GM23338 (cell line): ENCODE measurements at regions not wholly inside any gene's neighbourhood (a gene's known extent, or its start where the extent isn't known, plus 50 kb on each side); places are given as distances from the start of the nearest gene placed in this dataset.

Experiments
- ATAC-seq: fragments of 200-7000 bp; cut with Tn5 transposase; 3 replicates; pipeline ENCODE4 v1.9.1; 2020
- DNase-seq: peaks from one replicate; pipeline ENCODE4 v3.0.0-alpha.2; 2015; ENCODE audit warnings: low spot score
- H2AFZ ChIP-seq: fragments of 200-600 bp; sonication (generic); 2 replicates; pipeline ENCODE4 v1.8.0; 2016; ENCODE audit warnings: antibody characterized with exemption, mild to moderate bottlenecking, moderate library complexity
- H3F3A ChIP-seq: fragments of 200-600 bp; sonication (generic); replicated peaks from 2 replicates; pipeline ENCODE4 v1.8.0; 2017; ENCODE audit warnings: antibody characterized with exemption, mixed run types, low read depth
- H3K27ac ChIP-seq: fragments of 200-600 bp; sonication (generic); 2 replicates; pipeline ENCODE4 v1.6.1; 2016; ENCODE audit warnings: low read depth
- H3K27me3 ChIP-seq: fragments of 200-600 bp; sonication (generic); 2 replicates; pipeline ENCODE4 v1.8.0; 2016; ENCODE audit warnings: mild to moderate bottlenecking, mixed run types, moderate library complexity; ENCODE audit not compliant: insufficient read depth
- H3K36me3 ChIP-seq: fragments of 200-600 bp; sonication (generic); 2 replicates; pipeline ENCODE4 v1.8.0; 2016; ENCODE audit warnings: mild to moderate bottlenecking; ENCODE audit not compliant: insufficient read depth
- H3K4me1 ChIP-seq: fragments of 200-600 bp; sonication (generic); 2 replicates; pipeline ENCODE4 v1.8.0; 2016; ENCODE audit warnings: mild to moderate bottlenecking, moderate library complexity; ENCODE audit not compliant: insufficient read depth
- H3K4me2 ChIP-seq: fragments of 200-600 bp; sonication (generic); 2 replicates; pipeline ENCODE4 v1.7.1; 2017; ENCODE audit warnings: mixed run types
- H3K4me3 ChIP-seq: fragments of 200-600 bp; sonication (generic); 2 replicates; pipeline ENCODE4 v1.6.1; 2016; ENCODE audit warnings: mixed run types
- H3K79me2 ChIP-seq: fragments of 200-600 bp; sonication (generic); replicated peaks from 2 replicates; pipeline ENCODE4 v1.8.0; 2017; ENCODE audit warnings: mild to moderate bottlenecking; ENCODE audit not compliant: insufficient read depth
- H3K9me2 ChIP-seq: fragments of 200-600 bp; sonication (generic); 2 replicates; pipeline ENCODE4 v1.8.0; 2017; ENCODE audit not compliant: insufficient read depth
- H4K20me1 ChIP-seq: fragments of 200-600 bp; sonication (generic); replicated peaks from 2 replicates; pipeline ENCODE4 v1.8.0; 2017; ENCODE audit warnings: mild to moderate bottlenecking; ENCODE audit not compliant: insufficient read depth
- H3K27ac Mint-ChIP-seq: 2 replicates; pipeline ENCODE4 v1.8.0; 2020; ENCODE audit warnings: inconsistent platforms, mild to moderate bottlenecking, moderate library complexity, mixed read lengths
- H3K27me3 Mint-ChIP-seq: 3 replicates; pipeline ENCODE4 v1.8.0; 2022; ENCODE audit warnings: low read depth, mild to moderate bottlenecking, moderate library complexity, mixed read lengths, inconsistent platforms; ENCODE audit not compliant: insufficient read depth, poor library complexity
- H3K36me3 Mint-ChIP-seq: 3 replicates; pipeline ENCODE4 v1.8.0; 2021; ENCODE audit warnings: low read depth, mild to moderate bottlenecking, inconsistent platforms, moderate library complexity, mixed read lengths
- H3K4me1 Mint-ChIP-seq: 3 replicates; pipeline ENCODE4 v1.8.0; 2020; ENCODE audit warnings: mild to moderate bottlenecking, inconsistent platforms, mixed read lengths
- H3K4me3 Mint-ChIP-seq: 3 replicates; pipeline ENCODE4 v1.8.0; 2021; ENCODE audit warnings: moderate library complexity, mild to moderate bottlenecking, inconsistent platforms, mixed read lengths
- H3K9me3 Mint-ChIP-seq: 3 replicates; pipeline ENCODE4 v1.8.0; 2020; ENCODE audit warnings: moderate library complexity, mild to moderate bottlenecking, inconsistent platforms, mixed read lengths
- EZH2 ChIP-seq: fragments of 200-600 bp; sonication (generic); IDR thresholded peaks from one replicate; pipeline ENCODE4 v1.8.0; 2017; ENCODE audit warnings: antibody characterized with exemption, mild to moderate bottlenecking, low read depth; ENCODE audit not compliant: unreplicated experiment
- NANOG ChIP-seq: IDR thresholded peaks from 2 replicates; pipeline ENCODE4 v1.6.1; 2016; ENCODE audit warnings: antibody characterized with exemption, borderline replicate concordance
- POLR2AphosphoS5 ChIP-seq: IDR thresholded peaks from 2 replicates; pipeline ENCODE4 v1.6.1; 2016; ENCODE audit warnings: antibody characterized with exemption, low read depth
- ZNF114 ChIP-seq: fragments of 250-450 bp; sonication (Bioruptor Pico); IDR thresholded peaks from 2 replicates; pipeline ENCODE4 v1.5.0; 2020; ENCODE audit warnings: mild to moderate bottlenecking, moderate library complexity
- ZNF331 ChIP-seq: fragments of 250-450 bp; sonication (Bioruptor Pico); IDR thresholded peaks from 2 replicates; pipeline ENCODE4 v1.5.0; 2020; ENCODE audit warnings: low read depth, mild to moderate bottlenecking, moderate library complexity
- ZNF462 ChIP-seq: fragments of 250-450 bp; sonication (Bioruptor Pico); IDR thresholded peaks from 2 replicates; pipeline ENCODE4 v1.5.0; 2020; ENCODE audit warnings: mild to moderate bottlenecking, moderate library complexity
- TF ChIP-seq, protein P1 (sequence below), 2 experiments: fragments of 200-600 bp in 1 of 2; sonication (generic) in 1 of 2; conservative IDR thresholded peaks; 2 replicates each; pipeline versions ENCODE4 v1.5.1 to v1.6.1; 2016 to 2017; ENCODE audit warnings: antibody characterized with exemption in 2 of 2, low read depth in 2 of 2, mild to moderate bottlenecking in 2 of 2, moderate library complexity in 1 of 2

DNA sequence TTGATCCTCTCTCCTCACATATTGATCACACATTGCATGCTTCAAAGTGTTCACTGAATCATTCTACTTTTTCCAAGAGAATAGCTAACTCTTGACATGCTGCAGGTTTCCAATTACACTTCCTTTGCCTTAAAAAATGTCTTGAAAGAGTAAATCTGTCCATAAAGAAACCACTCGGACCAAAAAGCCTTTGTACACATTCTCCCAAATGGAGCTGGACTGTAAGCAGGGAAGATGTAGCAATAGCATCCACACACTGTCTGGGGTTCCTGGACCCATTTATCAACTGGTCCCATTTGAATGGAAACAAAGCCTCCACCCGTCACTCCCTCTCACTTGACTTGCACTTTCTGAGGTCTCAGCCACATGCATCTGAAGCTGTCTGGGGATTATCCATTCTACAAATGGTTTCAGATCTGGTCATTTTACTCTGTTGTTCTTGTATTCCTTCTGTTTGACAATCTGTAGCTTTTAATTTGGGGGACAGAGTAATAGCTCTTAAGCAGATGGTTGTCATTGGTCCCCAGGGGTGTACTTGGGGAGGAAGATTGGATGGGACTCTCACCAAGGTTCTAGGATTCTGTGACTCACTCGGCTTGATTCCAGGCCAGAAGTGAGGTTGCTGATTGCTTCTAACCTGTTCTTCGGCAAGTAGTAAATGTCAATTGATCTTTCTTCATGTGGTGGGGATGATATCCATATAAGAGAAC, 203.5 kb downstream of the HIBADH start (continued):
- TF ChIP-seq ZNF331 (CRISPR knock-in tag) (no peak), ZNF462 (CRISPR knock-in tag) (no peak), ZNF114 (CRISPR knock-in tag) (no peak), NANOG (no peak)

GRCh38 chr7:27459731-27460053, 203.0 kb downstream of the HIBADH start:
- no peak overlapping the region for H3K4me2 ChIP-seq
- no peaks in the 10 kb centered on the region for H3K27me3 ChIP-seq
- H3K36me3 ChIP-seq, result no peaks in the 10 kb centered on the region
- H3K27me3 Mint-ChIP-seq, result peaks cover 3% of the 10 kb centered on the region
- H3K79me2 ChIP-seq, result no peaks in the 10 kb centered on the region
- H4K20me1 ChIP-seq, result no peaks in the 10 kb centered on the region
- no peak overlapping the region for H2AFZ ChIP-seq
- H3F3A ChIP-seq, result no peaks in the 10 kb centered on the region
- no peak for DNase-seq
- H3K36me3 Mint-ChIP-seq, result no peaks in the 10 kb centered on the region
- H3K9me2 ChIP-seq, result no peaks in the 10 kb centered on the region
- no peak for ATAC-seq
- H3K27ac ChIP-seq, result no peak overlapping the region
- no peak overlapping the region for H3K27ac Mint-ChIP-seq
- H3K4me1 Mint-ChIP-seq, result no peaks in the 10 kb centered on the region; the same call in 2 of the 3 replicates
- H3K4me1 ChIP-seq, result no peaks in the 10 kb centered on the region
- H3K9me3 Mint-ChIP-seq, result no peaks in the 10 kb centered on the region
- H3K4me3 ChIP-seq, result no peak overlapping the region
- H3K4me3 Mint-ChIP-seq, result no peak overlapping the region
- TF ChIP-seq ZNF331 (CRISPR knock-in tag) (no peak), EZH2 (no peak), ZNF462 (CRISPR knock-in tag) (no peak), NANOG (no peak), POLR2AphosphoS5 (no peak)
- TF ChIP-seq, protein P1, sequence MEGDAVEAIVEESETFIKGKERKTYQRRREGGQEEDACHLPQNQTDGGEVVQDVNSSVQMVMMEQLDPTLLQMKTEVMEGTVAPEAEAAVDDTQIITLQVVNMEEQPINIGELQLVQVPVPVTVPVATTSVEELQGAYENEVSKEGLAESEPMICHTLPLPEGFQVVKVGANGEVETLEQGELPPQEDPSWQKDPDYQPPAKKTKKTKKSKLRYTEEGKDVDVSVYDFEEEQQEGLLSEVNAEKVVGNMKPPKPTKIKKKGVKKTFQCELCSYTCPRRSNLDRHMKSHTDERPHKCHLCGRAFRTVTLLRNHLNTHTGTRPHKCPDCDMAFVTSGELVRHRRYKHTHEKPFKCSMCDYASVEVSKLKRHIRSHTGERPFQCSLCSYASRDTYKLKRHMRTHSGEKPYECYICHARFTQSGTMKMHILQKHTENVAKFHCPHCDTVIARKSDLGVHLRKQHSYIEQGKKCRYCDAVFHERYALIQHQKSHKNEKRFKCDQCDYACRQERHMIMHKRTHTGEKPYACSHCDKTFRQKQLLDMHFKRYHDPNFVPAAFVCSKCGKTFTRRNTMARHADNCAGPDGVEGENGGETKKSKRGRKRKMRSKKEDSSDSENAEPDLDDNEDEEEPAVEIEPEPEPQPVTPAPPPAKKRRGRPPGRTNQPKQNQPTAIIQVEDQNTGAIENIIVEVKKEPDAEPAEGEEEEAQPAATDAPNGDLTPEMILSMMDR (conservative IDR thresholded peaks at IDR 0.05; ENCODE audit: low read depth in 2 of 2), result no peak
